HG02763 (cell line): ENCODE measurements at regions not wholly inside any gene's neighbourhood (a gene's known extent, or its start where the extent isn't known, plus 50 kb on each side); places are given as distances from the start of the nearest gene placed in this dataset.
A peak's percentile ranks its signal among the peaks of the same experiment; 100 is the strongest.
"Not testable (repeated sequence)": the region's sequence is repeated elsewhere in the genome, so short reads cannot be mapped to it uniquely, and the experiment has no call there.

ENCODE experiments used
- ATAC-seq: cut with Tn5 transposase; IDR thresholded peaks from one replicate; pipeline ENCODE4 v1.9.1; 2021; ENCODE audit warnings: mild to moderate bottlenecking, moderate library complexity; ENCODE audit not compliant: unreplicated experiment

DNA sequence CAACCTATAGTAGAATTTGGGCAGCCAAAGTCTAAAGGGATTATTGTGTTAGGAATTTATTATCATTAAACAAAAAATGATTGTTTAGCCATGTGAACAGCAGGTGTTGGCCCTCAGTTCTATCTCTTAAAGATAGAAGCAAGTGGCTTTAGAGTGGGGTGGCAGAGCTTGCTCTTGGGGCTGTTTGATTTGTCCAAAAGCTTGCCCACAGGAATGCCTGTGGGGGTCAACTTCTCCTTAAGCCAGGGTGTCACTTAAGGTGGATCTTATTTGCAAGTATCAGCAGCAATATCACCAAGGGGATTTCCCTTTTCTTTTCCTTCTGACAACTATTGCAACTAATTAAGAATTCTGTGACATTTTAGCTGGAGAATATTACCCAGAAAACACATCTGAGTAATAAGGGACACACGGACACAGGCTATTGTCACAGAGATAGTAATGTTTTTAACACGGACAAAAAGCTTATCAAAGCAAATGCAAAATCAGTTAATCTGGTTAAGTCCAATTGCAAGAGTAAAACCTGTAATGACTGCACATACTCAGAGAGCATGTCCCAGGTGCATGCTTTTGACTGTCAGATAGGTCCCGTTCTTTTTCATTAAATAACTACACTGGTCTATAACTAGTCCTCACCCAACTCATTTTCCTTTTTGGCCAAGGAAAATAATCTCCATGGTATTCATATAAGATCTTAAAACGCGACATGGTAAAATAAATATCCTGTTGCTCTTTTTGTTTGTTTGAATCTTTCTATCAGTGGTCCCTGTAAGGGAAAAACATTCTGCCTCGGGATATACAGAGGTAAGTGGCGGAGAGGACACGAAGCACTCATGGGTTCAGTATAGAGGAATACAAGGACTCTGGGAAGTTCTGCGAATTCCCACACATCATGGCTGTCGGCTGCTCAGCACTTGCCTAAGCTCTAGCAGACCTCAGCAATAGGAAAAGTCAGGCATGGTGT, 172.1 kb upstream of the RFC3 start:
- ATAC-seq: no peak

DNA sequence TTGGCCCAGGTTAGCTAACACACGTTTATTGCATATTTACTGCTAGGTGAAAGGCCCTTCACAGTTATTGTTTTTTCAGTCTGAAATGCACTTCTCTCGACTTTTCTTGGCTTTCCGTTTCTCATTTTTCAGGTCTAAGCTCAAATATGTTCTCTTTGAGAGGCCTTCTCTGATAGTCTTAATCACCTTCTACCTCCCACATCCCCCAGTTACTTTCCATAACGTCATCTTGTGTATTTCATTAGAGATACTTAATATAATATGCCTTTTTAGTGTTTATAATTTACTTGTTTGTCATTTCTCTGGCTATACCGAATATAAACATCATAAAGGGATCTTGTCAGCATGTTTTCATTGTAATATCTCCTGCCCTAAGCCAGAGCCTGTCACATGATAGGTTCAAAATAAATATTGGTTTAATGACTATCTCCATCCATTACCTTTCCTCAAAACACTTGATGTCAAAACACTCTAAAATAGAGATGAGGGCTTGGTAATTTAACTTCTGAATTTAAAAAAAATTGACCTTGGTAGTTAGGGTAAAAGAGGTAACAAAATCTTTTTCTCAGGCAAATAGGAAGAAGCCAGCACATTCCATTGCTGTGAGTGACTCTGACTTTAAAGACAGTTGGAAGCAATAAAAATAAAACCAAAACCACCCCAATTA, 168.6 kb upstream of the RFC3 start:
- ATAC-seq: no peak

DNA sequence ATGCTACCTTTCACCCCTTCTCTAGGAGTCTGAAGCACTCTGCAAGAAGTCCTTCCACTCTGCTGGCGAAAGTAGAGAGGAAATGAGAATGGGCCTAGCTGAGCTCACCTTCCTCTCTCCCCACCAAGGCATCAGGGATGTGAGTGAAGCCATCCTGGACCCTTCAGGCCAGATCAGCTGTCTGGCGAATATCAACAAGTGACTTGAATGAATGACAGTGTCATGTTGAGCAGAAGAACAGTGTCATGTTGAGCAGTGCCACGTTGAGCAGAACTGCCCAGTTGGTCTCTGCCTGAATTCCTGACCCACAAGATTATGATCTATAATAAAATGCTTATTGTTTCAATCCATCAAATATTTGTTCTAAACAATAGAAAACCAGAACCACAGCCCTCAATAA, 166.2 kb upstream of the RFC3 start:
- ATAC-seq: no peak

DNA sequence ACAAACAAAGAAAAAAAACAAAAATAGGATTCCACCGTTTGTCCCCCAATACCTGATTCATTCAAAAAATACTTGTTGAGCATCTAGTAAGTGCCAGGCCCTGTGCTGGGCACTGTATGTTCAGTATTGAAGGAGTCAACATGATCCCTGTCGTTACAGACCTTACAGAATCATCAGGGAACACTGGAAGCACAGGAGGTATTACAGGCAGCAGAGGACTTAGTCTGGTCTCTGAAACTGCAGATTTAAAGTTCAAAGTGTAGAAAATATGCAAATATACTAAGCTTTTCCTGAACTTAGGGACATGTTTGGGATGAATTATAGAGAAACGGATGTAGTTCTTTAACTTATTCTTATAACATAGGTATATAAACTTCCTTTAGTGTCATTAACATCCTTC, 160.7 kb upstream of the RFC3 start:
- no peak for ATAC-seq

DNA sequence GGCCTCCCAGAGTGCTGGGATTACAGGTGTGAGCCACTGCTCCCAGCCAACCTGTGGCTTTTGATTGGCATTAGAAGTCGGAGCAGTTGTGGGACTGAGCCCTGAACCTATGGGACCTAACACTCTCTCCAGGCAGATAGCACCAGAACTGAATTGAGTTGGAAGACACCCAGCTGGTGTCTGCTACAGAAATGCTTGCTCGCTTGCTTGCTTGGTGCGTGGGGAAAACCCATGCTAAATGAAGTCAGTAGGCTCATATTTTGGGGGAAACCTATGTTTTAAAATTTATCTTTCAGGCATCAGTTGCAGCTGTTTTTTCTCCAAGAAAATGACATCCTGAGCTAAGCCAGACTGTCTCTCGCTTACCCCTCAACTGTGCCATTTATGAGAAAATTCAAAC, 158.5 kb upstream of the RFC3 start:
- ATAC-seq: no peak

DNA sequence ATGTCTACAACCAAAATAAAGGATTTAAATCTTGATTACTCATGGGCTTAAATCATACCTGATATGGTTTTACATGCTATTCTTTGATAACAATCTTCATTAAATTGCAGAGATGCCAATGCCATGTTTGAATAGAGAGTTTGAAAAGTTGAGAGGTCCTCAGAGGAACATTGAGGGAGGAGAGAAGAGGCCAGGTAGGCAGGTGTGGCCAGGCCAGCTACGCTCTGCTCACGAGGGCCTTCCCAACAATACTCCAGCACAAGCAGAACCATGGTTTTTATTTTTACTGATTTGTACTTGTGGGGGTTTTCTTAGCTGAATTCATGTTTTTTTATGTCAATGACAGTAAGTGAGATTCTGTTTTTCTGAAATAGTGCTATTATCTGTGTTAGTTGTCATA, 158.1 kb upstream of the RFC3 start:
- no peak for ATAC-seq

DNA sequence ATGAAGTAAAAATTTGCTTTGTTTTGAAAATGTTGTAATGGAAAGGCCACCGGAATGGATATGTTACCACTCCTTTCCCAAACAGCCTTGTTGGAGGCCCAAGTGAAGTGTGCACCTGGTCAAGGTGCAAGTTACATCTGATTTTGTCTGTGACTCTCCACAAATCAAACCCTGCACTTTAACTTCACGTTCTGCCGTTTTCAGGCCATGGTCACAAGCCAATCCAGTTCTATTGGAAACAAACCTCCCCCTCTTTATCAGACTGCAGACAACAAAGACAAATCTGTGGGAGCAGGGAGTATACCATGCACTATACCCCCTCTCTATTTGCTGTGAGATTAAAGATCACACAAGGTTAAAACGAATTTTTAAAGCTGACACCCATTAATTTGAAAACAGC, 155.6 kb upstream of the RFC3 start:
- no peak for ATAC-seq

DNA sequence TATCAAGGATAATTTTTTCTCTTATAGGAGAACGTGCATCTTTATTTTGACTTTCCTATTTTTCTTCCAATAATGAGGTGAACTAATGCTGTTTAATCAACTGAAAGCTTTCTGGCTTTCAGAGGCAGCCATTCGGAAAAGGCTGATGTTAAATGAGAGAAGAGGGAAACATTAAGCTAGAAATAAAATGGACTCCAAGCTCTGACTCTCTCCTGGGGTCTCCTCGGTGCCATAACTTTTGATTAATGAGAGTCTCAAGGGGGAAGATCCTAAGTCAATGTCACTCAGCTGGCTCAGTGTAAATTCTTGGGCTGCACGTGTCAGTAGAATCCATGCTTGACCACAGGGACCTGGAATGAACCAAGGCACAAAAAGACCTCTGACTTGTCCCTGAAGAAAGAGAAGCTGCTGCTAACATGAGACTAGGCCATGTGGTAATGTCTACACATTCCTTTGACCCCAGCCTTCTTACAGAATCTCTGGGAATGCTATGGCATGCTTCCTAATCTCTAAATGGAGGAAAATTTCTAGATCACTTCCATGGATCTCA, 152.2 kb upstream of the RFC3 start:
- ATAC-seq: no peak

DNA sequence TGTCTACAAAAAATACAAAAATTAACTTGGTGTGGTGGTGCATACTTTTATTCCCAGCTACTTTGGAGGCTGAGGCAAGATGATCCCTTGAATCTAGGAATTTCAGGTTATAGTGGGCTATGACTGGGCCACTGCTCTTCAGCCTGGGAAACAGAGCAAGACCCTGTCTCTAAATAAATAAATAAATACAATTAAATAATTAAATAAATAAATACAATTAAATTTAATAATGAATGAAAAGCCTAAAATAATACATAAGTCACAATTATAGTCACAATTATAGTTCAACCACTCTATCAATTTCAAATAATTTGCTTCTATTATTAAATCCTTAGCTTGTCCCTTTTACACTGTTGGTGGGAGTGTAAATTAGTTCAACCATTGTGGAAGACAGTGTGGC, 146.4 kb upstream of the RFC3 start:
- ATAC-seq: no peak

DNA sequence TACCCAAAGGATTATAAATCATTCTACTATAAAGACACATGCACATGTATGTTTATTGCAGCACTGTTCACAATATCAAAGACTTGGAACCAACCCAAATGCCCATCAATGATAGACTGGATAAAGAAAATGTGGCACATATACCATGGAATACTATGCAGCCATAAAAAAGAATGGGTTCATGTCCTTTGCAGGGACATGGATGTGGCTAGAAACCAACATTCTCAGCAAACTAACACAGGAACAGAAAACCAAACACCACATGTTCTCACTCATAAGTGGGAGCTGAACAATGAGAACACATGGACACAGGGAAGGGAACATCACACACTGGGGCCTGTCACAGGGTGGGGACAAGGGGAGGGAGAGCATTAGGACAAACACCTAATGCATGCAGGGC, 145.9 kb upstream of the RFC3 start:
- ATAC-seq: not testable (repeated sequence)

DNA sequence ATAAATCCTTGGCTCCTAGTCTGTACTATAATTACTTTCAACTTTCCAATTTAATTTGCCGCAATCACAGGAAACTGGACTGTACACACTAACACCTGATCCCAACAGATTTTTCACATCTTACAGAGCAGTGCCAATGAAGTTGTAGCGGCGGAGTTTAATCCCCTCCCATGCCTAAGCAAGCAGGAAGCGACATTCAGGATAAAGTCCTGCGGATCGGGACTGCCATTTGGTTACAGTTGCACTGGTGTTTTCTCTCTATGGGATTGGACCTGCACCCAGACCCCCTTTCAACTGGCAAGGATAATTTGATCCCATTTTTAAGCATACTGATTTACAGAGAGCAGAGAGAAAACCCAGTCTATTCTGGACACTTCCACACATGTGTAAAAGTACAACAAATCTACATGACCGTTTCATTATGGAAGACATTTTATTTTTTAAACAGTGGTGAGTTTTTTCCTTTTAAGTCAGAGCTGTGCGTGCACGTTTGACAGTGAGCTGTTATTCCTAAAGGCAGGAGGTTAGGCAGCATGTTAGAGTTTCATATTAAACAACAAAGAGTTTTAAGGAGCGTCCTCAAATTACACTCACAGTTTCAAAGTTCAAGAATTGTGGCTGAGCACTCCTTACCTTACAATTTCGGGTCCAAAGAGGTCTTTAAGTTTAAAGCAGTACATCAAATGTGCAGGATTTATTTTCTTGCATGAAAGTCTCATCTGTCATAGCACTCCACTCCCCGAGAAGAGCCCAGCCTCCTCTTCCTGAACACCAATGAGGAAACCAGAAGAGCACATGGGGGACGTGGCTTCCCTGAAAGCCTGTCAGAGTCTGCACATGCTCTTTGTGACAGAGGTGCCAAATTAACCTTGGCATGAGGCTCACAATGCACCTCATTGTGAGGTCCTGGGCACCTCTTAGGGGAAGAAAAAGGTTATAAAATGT, 141.6 kb upstream of the RFC3 start:
- ATAC-seq: no peak

DNA sequence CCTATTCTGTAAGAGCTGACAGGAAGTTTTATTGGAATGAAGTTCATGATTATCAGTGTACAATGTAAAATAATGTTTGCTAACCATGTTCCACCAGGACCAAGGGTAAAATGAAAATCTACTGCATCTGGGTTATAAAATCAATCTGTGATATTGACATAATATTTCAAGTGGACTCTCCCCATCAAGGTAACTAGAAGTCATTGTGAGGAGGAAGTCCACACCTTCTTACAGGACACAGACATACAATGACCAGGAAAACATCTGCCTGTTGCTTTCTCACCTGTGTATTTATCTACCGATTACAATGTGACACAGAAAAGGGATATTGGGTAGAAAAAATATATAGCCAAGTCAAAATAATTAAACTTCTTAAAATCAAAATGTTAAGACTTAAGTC, 140.7 kb upstream of the RFC3 start:
- ATAC-seq: no peak

DNA sequence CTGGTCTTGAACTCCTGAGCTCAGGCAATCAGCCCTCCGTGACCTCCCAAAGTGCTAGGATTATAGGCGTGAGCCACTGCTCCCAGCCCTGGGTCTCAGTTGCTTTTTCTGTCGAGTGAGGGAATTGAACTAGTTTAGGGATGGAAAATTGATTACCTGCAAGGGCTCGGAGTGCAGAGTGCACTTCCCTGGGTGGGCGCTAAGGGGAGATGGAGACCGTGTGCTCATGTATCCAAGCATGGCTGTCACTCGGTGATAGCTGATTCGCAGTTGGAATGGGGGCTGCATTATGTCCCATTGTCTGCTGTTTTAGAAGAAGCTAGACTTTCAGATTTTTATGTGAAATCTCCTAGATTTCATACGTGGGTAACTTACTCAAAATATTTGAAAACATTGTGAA, 139.9 kb upstream of the RFC3 start:
- ATAC-seq: no peak

DNA sequence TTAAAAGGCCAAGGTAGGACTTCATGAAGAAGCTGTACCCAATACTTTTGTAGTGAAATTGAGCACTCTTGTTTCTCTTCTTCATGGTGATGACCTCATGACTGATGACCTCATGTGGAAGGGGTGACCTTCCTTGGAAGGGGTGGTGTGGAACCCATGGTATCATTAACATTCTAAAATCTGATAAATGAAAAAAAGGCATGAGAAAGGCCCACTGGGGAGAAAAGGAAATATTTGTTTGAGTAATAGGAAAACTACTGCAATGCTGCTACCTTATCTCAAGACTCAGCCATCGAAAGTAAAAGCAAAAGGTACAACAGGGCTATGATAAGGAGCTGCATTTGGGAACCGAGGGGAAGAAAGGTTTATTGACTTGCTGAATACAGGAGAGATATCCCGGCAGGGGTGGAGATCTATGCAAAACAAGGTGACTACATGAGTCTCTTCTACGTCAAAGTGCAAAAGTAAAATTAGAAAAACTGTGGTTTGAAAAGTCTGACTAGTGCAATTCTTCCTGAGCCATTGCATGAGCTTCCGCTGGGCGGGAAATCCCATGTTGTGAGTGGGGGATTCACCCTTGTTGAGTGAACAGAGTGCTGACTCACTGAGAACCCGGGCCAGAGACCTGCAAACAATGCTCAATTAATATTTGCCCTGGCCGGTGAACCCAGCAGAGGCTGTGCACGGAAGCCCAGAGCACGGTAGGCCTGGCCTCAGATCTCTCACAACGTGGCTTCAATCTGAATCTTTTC, 138.9 kb upstream of the RFC3 start:
- peak; percentile 96 for ATAC-seq

DNA sequence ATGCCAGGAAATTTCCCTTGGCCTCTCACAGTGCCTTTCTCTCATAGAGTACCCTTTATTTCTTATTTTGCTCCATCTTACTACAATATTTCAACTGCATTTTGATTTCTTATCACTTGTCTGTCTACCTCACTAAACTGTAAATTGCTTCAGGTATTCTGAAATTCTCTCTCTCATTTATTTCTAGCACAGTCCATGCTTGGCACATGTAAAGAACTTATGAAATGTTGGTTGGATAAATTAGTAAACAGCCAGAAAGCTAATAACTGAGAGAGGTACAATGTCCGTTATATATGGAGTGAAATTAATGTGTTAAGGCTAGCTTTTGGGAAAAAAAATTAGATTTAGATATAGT, 138.3 kb upstream of the RFC3 start:
- no peak for ATAC-seq

DNA sequence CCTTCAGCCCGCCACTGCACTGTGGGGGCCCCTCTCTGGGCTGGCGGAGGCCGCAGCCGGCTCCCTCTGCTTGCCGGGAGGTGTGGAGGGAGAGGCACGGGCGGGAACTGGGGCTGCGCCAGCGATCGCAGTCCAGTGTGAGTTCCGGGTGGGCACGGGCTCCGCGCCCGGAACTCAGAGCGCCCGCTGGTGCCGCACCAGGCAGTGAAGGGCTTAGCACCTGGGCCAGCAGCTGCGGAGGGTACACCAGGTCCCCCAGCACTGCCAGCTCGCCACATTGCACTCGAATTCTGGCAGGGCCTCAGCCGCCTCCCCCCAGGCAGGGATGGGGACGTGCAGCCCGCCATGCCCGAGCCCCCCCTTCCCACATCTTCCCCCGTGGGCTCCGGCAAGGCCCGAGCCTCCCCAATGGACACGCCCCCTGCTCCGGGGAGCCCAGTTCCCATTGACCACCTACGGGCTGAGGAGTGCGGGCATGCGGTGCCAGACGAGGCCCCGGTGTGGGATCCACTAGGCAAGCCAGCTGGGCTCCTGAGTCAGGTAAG, 135.9 kb upstream of the RFC3 start:
- no peak for ATAC-seq

DNA sequence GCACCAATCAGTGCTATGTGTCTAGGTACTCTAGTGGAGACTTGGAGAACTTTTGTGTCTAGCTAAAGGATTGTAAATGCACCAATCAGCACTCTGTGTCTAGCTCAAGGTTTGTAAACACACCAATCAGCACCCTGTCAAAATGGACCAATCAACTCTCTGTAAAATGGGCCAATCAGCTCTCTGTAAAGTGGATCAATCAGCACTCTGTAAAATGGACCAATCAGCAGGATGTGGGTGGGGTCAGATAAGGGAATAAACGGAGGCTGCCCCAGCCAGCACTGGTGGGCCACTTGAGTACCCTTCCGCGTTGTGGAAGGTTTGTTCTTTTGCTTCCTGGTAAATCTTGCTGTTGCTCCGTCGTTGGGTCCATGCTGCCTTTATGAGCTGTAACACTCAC, 135.3 kb upstream of the RFC3 start:
- not testable (repeated sequence) for ATAC-seq

DNA sequence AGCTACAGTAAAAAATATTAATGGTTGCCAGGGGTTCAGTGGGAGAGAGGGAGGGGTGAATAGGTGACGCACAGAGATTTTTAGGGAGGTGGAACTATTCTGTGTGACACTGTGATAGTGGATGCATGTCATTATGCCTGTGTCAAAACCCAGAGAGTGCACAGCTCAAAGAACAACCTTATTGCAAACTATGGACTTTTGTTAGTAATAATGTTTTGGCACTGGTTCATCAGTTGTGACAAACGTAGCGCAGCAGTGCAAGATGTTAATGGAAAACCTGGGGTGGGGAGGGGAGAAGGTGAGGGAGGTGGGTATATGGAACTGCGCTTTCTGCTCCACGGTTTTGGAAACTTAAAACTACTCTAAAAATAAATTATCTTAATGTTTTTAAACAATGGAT, 134.6 kb upstream of the RFC3 start:
- no peak for ATAC-seq

DNA sequence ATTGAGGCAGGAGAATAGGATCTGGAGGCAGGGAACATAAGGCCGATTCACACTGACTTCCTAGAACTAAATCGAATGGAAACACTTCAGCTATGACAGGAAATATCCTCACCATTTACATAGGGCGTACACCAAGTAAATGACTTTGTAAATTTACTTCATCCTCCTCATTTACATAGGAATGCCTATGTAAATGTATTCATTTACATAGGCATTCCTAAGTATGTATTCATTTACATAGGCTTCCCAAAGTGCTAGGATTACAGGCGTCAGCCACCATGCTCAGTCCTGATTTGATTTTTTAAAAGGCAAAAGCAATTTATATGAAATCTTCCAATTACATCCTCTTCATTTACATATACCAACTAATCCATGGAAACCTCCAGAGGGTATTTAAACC, 133.1 kb upstream of the RFC3 start:
- ATAC-seq: no peak
